OCI-LY1 (cell line): ENCODE measurements at regions not wholly inside any gene's neighbourhood (a gene's known extent, or its start where the extent isn't known, plus 50 kb on each side); places are given as distances from the start of the nearest gene placed in this dataset.

Source experiments
- EZH2 ChIP-seq: fragments of 200-600 bp; sonication (generic), shearing (Covaris generic); IDR thresholded peaks from 2 replicates; pipeline ENCODE4 v1.8.0; 2017; ENCODE audit warnings: borderline replicate concordance, mixed run types, mild to moderate bottlenecking, antibody characterized with exemption, low read length, moderate library complexity, mixed read lengths
- TF ChIP-seq, protein P1 (sequence below): fragments of 200-600 bp; sonication (generic), shearing (Covaris generic); IDR thresholded peaks from 2 replicates; pipeline ENCODE4 v1.5.1; 2017; ENCODE audit warnings: mild to moderate bottlenecking, antibody characterized with exemption, low read length, moderate library complexity, mixed read lengths

DNA sequence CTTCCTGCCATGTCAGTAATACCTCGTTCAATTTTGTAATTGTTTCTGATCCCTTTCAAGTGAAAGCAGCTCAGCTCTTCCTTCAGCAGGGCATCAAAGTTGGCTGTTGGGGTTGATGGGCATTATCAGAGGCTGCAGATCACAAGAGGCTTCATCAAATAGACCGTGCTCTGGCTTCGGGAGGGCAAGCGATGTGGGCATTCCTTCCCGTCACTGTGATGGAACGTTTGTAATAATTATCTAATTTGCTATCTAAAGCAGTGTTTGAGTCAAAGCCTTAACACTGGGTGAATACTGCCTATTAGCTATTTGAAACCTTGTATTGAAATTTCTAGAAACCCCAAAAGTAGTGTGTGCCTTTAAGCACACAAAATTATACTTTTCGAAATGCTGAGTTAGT, 170.1 kb downstream of the OTUD1 start:
- TF ChIP-seq, protein P1, sequence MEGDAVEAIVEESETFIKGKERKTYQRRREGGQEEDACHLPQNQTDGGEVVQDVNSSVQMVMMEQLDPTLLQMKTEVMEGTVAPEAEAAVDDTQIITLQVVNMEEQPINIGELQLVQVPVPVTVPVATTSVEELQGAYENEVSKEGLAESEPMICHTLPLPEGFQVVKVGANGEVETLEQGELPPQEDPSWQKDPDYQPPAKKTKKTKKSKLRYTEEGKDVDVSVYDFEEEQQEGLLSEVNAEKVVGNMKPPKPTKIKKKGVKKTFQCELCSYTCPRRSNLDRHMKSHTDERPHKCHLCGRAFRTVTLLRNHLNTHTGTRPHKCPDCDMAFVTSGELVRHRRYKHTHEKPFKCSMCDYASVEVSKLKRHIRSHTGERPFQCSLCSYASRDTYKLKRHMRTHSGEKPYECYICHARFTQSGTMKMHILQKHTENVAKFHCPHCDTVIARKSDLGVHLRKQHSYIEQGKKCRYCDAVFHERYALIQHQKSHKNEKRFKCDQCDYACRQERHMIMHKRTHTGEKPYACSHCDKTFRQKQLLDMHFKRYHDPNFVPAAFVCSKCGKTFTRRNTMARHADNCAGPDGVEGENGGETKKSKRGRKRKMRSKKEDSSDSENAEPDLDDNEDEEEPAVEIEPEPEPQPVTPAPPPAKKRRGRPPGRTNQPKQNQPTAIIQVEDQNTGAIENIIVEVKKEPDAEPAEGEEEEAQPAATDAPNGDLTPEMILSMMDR: no peak
- TF ChIP-seq EZH2: no peak
